ENCODE measurements at regions not wholly inside any gene's neighbourhood (a gene's known extent, or its start where the extent isn't known, plus 50 kb on each side); places are given as distances from the start of the nearest gene placed in this dataset.

DNA sequence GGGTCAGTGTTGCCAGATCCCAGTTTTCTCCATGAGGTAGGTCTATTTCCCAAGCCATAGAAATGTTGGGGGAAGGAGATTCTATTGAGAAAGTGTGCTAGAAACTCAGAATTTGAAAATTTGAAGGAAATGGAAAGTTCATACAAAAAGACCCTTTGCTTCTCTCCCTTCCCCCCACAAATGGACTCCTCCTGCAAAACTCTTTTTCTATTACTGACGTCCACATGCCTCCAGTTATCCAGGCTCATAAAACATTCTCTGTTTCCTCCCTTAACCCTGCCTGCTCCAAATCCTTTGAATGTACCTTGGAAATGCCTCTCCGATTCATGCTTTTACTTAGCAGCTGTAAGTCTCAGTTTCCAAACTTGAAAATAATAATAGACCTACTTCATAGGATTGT lies 237.5 kb upstream of the TNP1 start:
- TF ChIP-seq CTCF (CRISPR knock-in tag; IDR thresholded peaks at IDR 0.05): no peak
- no peak for TF ChIP-seq SUZ12 (IDR thresholded peaks at IDR 0.05; ENCODE audit: low read depth, low read length)
- TF ChIP-seq NPAS2 (CRISPR knock-in tag; IDR thresholded peaks at IDR 0.05; ENCODE audit: borderline replicate concordance): no peak
- TF ChIP-seq POLR2AphosphoS5 (IDR thresholded peaks at IDR 0.05; ENCODE audit: low read depth, low read length): no peak
- no peak for TF ChIP-seq FOXA1 (IDR thresholded peaks at IDR 0.05)
- TF ChIP-seq FOXA1 (CRISPR knock-in tag; IDR thresholded peaks at IDR 0.05): no peak
- TF ChIP-seq ZNF503 (CRISPR knock-in tag; IDR thresholded peaks at IDR 0.05): no peak
- no peak for TF ChIP-seq FOXM1 (CRISPR knock-in tag; IDR thresholded peaks at IDR 0.05)
- no peak for TF ChIP-seq ZNF431 (CRISPR knock-in tag; IDR thresholded peaks at IDR 0.05; ENCODE audit: borderline replicate concordance, low read depth)
- TF ChIP-seq POLR2A (IDR thresholded peaks at IDR 0.05; ENCODE audit: insufficient read depth in 1 of 2, low read depth in 2 of 2, low read length in 2 of 2): no peak
- TF ChIP-seq EZH2 (conservative IDR thresholded peaks at IDR 0.05; ENCODE audit: low read depth, low read length): no peak
